ENCODE measurements at regions not wholly inside any gene's neighbourhood (a gene's known extent, or its start where the extent isn't known, plus 50 kb on each side); places are given as distances from the start of the nearest gene placed in this dataset.

- H3K27ac ChIP-seq (ENCODE audit: low read depth, low read length) = no peak overlapping the region
- H3K27me3 ChIP-seq (ENCODE audit: control insufficient read depth, insufficient read depth, low read length) = peaks cover 12% of the 10 kb centered on the region
- TF ChIP-seq CTCF (IDR thresholded peaks at IDR 0.05; ENCODE audit: low read depth, low read length) = no peak
- CTCF ChIA-PET = interaction anchor here (0.6 to 5.0 kb wide), 3 partner anchors 33 to 44 kb away, joined by 3 to 20 read pairs (median 3); no protein-coding TSS in a partner anchor
- POLR2A ChIA-PET = no interaction called here
- no peak for DNase-seq (ENCODE audit: low read depth, low spot score)
- H3K4me3 ChIP-seq (ENCODE audit: low read depth, low read length) = no peak overlapping the region
- no peaks in the 10 kb centered on the region for H3K9me3 ChIP-seq (ENCODE audit: control insufficient read depth, insufficient read depth, low read length)
Measured at GRCh38 chr3:194279701-194280360, 71.3 kb downstream of the CPN2 start.

GRCh38 chr3:194280777-194281176, 70.4 kb downstream of the CPN2 start:
- Histone ChIP-seq H3K27me3 (ENCODE audit: control insufficient read depth, insufficient read depth, low read length) (peaks cover 16% of the 10 kb centered on the region), H3K9me3 (ENCODE audit: control insufficient read depth, insufficient read depth, low read length) (no peaks in the 10 kb centered on the region), H3K27ac (ENCODE audit: low read depth, low read length) (no peak overlapping the region), H3K4me3 (ENCODE audit: low read depth, low read length) (no peak overlapping the region)
- ChIA-PET CTCF (interaction anchor here (1.3 to 5.0 kb wide), 2 partner anchors 32 to 35 kb away, joined by 3 to 20 read pairs; no protein-coding TSS in a partner anchor), POLR2A (no interaction called here)
- DNase-seq (ENCODE audit: low read depth, low spot score) = no peak
- TF ChIP-seq CTCF (IDR thresholded peaks at IDR 0.05; ENCODE audit: low read depth, low read length) = no peak

DNA sequence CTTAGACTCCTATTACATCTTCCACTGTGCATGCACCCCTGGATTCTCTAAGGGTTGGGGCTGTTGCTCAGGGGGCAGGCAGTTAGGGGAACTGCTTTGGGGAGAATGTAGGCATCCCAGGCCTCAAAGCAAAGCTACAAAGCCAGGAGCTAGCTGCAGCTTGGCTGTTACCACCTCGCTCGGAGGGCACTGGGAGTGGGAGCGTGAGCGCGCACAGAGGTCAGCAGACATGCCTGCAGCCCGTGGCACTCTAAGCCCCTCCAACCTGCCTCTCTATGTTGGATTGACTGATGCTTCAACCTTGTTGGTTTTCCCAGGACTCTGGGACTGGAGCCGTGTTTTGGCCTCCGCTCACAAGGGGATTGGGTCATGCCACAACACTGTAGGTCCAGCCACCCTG, 69.8 kb downstream of the CPN2 start:
- DNase-seq (ENCODE audit: low read depth, low spot score) = no peak
- no peak for TF ChIP-seq CTCF (IDR thresholded peaks at IDR 0.05; ENCODE audit: low read depth, low read length)
- Histone ChIP-seq H3K27ac (ENCODE audit: low read depth, low read length) (no peak overlapping the region), H3K4me3 (ENCODE audit: low read depth, low read length) (no peak overlapping the region), H3K9me3 (ENCODE audit: control insufficient read depth, insufficient read depth, low read length) (no peaks in the 10 kb centered on the region), H3K27me3 (ENCODE audit: control insufficient read depth, insufficient read depth, low read length) (peaks cover 16% of the 10 kb centered on the region)
- POLR2A ChIA-PET = no interaction called here
- CTCF ChIA-PET = no interaction called here

DNA sequence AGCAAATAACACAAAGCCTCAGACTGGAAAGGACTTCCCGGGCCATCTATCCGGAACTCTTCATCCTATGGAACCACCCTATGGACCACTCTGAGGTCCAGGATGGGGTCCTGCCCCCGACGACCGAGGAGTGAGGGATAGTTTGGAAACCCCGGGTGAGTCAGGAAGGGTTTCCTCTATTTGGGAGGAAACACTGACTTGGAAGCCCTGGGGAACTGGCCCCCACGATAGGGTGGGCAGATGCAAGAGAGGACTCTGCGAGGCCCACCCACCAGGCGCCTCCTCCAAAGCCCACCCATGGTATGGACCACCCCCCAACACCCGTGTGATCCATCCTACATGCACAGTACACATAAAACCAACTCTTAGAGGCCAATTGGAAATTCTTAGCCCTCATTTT, 69.4 kb downstream of the CPN2 start:
- Histone ChIP-seq H3K4me3 (ENCODE audit: low read depth, low read length) (no peak overlapping the region), H3K27ac (ENCODE audit: low read depth, low read length) (no peak overlapping the region), H3K27me3 (ENCODE audit: control insufficient read depth, insufficient read depth, low read length) (peaks cover 19% of the 10 kb centered on the region), H3K9me3 (ENCODE audit: control insufficient read depth, insufficient read depth, low read length) (no peaks in the 10 kb centered on the region)
- no peak for TF ChIP-seq CTCF (IDR thresholded peaks at IDR 0.05; ENCODE audit: low read depth, low read length)
- POLR2A ChIA-PET = no interaction called here
- DNase-seq (ENCODE audit: low read depth, low spot score) = no peak
- CTCF ChIA-PET = no interaction called here

DNA sequence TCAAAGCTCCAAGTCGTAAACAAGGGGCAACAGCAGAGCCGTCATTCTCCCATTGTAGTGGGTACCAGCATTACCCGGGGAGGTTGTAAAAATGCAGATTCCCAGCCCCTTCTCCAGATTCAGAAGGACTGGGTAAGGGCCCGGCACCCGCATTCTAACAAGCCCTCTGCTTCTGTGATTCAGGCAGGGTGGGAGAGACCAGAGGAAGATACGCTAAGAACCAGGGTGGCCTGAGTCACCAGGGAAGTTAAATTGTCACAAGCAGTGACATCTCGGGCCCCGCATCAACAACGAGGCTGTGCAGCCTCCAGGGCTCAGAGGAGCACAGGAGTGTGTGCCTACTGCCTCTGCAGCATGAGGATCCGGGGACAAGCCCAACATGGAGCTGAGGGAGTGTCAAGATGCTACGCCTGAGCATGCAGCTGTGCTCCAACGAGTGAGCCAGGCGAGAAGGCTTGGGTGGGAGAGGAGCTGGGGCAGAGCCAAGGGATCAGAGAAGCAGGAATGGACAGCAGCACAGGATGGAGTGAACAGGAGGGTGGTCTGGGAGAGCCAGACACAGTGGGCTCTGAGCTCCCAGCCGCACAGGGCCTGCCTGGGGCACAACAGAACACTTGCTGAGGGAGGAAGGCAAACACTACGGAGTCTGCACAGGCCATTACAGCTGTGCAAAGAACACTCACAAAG, 68.5 kb downstream of the CPN2 start:
- ChIA-PET POLR2A (no interaction called here), CTCF (no interaction called here)
- no peaks in the 10 kb centered on the region for H3K9me3 ChIP-seq (ENCODE audit: control insufficient read depth, insufficient read depth, low read length)
- H3K27ac ChIP-seq (ENCODE audit: low read depth, low read length) = no peak overlapping the region
- H3K27me3 ChIP-seq (ENCODE audit: control insufficient read depth, insufficient read depth, low read length) = peaks cover 26% of the 10 kb centered on the region
- no peak for TF ChIP-seq CTCF (IDR thresholded peaks at IDR 0.05; ENCODE audit: low read depth, low read length)
- DNase-seq (ENCODE audit: low read depth, low spot score) = no peak
- no peak overlapping the region for H3K4me3 ChIP-seq (ENCODE audit: low read depth, low read length)
